DND-41 (cell line): ENCODE measurements at regions not wholly inside any gene's neighbourhood (a gene's known extent, or its start where the extent isn't known, plus 50 kb on each side); places are given as distances from the start of the nearest gene placed in this dataset.

ENCODE experiments used
- ATAC-seq: fragments of 200-7000 bp; cut with Tn5 transposase; 3 replicates; pipeline ENCODE4 v1.9.1; 2021; ENCODE audit warnings: low read depth; ENCODE audit not compliant: insufficient read depth
- DNase-seq: peaks from one replicate; pipeline ENCODE4 v3.0.0-alpha.2; 2020
- H2AFZ ChIP-seq: 2 replicates; pipeline ENCODE4 v1.6.0; 2012; ENCODE audit warnings: low read depth, low read length
- H3K27ac ChIP-seq: 2 replicates; pipeline ENCODE4 v1.5.1; 2012; ENCODE audit warnings: low read length, inconsistent platforms
- H3K27me3 ChIP-seq: fragments of 200-600 bp; sonication (generic); 2 replicates; pipeline ENCODE4 v1.6.0; 2012; ENCODE audit warnings: low read length, mild to moderate bottlenecking, inconsistent platforms; ENCODE audit not compliant: insufficient read depth, poor library complexity
- H3K36me3 ChIP-seq: 2 replicates; pipeline ENCODE4 v1.5.1; 2012; ENCODE audit warnings: low read length, inconsistent platforms; ENCODE audit not compliant: insufficient read depth
- H3K4me1 ChIP-seq: 2 replicates; pipeline ENCODE4 v1.5.1; 2012; ENCODE audit warnings: mild to moderate bottlenecking, low read length; ENCODE audit not compliant: insufficient read depth
- H3K4me2 ChIP-seq: 2 replicates; pipeline ENCODE4 v1.6.0; 2012; ENCODE audit warnings: mild to moderate bottlenecking, moderate library complexity, low read length, inconsistent platforms; ENCODE audit not compliant: insufficient read depth
- H3K4me3 ChIP-seq, 2 experiments: fragments of 200-600 bp in 1 of 2; shearing (Covaris generic) in 1 of 2; 2 replicates each; pipeline ENCODE4 v1.5.1; 2012 to 2016; ENCODE audit warnings: inconsistent platforms in 2 of 2, low read length in 2 of 2, mild to moderate bottlenecking in 2 of 2, low read depth in 1 of 2, moderate library complexity in 1 of 2
- H3K79me2 ChIP-seq: 2 replicates; pipeline ENCODE4 v1.6.0; 2012; ENCODE audit warnings: low read length, inconsistent platforms; ENCODE audit not compliant: insufficient read depth
- H3K9ac ChIP-seq: 2 replicates; pipeline ENCODE4 v1.6.0; 2012; ENCODE audit warnings: low read depth, mild to moderate bottlenecking, inconsistent platforms, low read length, moderate library complexity
- H3K9me3 ChIP-seq: 2 replicates; pipeline ENCODE4 v1.5.1; 2012; ENCODE audit warnings: low read length, moderate library complexity, mild to moderate bottlenecking, inconsistent platforms; ENCODE audit not compliant: insufficient read depth, severe bottlenecking
- H4K20me1 ChIP-seq: 2 replicates; pipeline ENCODE4 v1.6.0; 2012; ENCODE audit warnings: low read length; ENCODE audit not compliant: insufficient read depth
- EZH2 ChIP-seq: IDR thresholded peaks from 3 replicates; pipeline ENCODE4 v1.6.1; 2012; ENCODE audit warnings: borderline replicate concordance, low read depth, mild to moderate bottlenecking, moderate library complexity, low read length, inconsistent platforms; ENCODE audit not compliant: severe bottlenecking
- TF ChIP-seq, protein P1 (sequence below): IDR thresholded peaks from 2 replicates; pipeline ENCODE4 v1.5.1; 2012; ENCODE audit warnings: borderline replicate concordance, low read length, moderate library complexity, mild to moderate bottlenecking; ENCODE audit not compliant: poor library complexity, severe bottlenecking; ENCODE audit errors: extremely low read depth

DNA sequence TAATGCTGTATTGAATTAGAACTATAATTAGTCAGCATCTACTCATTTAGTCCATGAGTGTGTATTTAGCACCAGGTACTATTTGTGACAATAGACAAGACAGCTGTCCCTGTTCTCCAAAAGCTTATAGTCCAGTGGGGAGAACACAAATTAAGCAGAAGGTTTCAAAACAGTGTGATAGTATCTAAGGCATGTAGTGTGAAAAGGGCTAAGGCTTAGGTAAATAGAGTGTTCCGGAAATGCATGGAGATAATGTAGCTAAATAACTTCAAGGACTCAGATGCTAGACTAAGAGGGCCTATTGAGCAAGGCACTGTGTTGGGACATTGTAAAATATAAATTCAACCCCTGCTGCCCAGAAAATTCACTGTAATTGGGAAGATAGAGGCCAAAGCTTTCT, 144.1 kb upstream of the MIR17HG start:
- H3K27ac ChIP-seq, result no peak overlapping the region
- H3K9ac ChIP-seq, result no peak overlapping the region
- H3K9me3 ChIP-seq, result no peaks in the 10 kb centered on the region
- H2AFZ ChIP-seq, result no peak overlapping the region
- H3K4me2 ChIP-seq, result no peak overlapping the region
- DNase-seq, result no peak
- H3K36me3 ChIP-seq, result no peaks in the 10 kb centered on the region
- ATAC-seq, result no peak
- H4K20me1 ChIP-seq, result no peaks in the 10 kb centered on the region
- no peaks in the 10 kb centered on the region for H3K27me3 ChIP-seq
- H3K79me2 ChIP-seq, result no peaks in the 10 kb centered on the region
- no peak overlapping the region for H3K4me3 ChIP-seq
- TF ChIP-seq, protein P1, sequence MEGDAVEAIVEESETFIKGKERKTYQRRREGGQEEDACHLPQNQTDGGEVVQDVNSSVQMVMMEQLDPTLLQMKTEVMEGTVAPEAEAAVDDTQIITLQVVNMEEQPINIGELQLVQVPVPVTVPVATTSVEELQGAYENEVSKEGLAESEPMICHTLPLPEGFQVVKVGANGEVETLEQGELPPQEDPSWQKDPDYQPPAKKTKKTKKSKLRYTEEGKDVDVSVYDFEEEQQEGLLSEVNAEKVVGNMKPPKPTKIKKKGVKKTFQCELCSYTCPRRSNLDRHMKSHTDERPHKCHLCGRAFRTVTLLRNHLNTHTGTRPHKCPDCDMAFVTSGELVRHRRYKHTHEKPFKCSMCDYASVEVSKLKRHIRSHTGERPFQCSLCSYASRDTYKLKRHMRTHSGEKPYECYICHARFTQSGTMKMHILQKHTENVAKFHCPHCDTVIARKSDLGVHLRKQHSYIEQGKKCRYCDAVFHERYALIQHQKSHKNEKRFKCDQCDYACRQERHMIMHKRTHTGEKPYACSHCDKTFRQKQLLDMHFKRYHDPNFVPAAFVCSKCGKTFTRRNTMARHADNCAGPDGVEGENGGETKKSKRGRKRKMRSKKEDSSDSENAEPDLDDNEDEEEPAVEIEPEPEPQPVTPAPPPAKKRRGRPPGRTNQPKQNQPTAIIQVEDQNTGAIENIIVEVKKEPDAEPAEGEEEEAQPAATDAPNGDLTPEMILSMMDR, result no peak
- TF ChIP-seq EZH2, result no peak
- H3K4me1 ChIP-seq, result no peaks in the 10 kb centered on the region

DNA sequence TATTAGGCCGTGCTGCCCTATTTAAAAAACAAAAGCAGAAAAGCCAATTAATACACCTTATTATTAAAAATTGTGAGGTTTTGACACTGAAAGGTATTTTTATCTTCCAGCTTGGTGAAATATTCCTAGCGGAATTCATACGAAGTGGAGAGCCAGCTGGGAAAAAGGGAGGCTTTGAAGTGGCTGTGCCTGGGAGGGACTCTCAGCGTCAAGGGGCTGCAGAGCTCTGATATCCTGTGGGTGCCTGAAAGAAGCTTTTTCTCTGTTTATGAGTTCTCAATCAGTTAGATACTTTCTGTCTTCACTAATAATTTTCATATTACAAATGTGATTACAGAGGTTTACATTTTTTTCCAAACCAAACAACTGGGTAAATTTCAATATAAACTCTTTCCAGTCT, 140.2 kb upstream of the MIR17HG start:
- TF ChIP-seq, protein P1, result no peak
- no peak for TF ChIP-seq EZH2
- Histone ChIP-seq H3K27ac (no peak overlapping the region), H3K36me3 (no peaks in the 10 kb centered on the region), H2AFZ (no peak overlapping the region), H3K9me3 (no peaks in the 10 kb centered on the region), H3K79me2 (no peaks in the 10 kb centered on the region), H3K27me3 (no peaks in the 10 kb centered on the region), H3K4me2 (no peak overlapping the region), H4K20me1 (no peaks in the 10 kb centered on the region), H3K4me3 (no peak overlapping the region), H3K9ac (no peak overlapping the region), H3K4me1 (no peaks in the 10 kb centered on the region)
- ATAC-seq, result no peak
- no peak for DNase-seq

DNA sequence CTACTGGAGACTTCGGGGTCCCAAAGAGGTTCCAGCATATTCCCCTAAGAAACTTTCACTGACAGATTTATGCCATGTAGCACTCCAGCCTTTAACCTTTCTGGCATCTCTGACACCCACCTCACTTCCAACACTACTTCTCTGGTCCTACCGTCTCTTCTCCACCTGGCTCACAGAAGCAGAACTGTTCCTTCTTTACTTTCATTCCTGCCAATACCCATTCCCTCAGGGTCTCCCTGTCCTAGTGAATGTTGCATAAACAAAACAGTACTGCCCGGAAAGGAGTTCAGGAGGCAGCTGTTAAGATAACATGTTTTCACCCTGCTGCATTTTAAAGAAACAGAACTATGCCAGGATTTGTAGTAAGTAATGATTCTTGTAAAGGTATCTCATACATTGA, 136.0 kb upstream of the MIR17HG start:
- Histone ChIP-seq H3K36me3 (no peaks in the 10 kb centered on the region), H3K4me2 (no peak overlapping the region)
- no peak for TF ChIP-seq EZH2

DNA sequence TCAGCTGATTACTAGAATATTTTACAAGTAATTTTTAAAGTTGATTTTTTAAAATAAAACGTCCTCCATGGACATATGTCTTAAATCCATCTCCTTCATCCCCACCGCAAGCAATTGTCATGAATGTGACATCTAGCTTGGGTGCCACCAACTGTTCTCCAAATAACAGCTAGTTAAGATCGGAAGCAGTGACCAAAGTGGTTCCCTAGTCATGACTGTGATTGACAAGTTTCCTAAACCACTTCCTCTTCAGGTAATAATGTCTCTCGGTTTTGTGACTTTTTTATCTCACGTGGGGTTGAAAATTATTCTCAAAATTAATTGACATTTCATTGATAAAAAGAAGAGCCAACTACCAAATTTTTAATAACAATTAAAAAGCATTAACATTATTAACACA, 135.3 kb upstream of the MIR17HG start:
- Histone ChIP-seq H3K4me3 (no peak overlapping the region), H4K20me1 (no peaks in the 10 kb centered on the region), H3K9me3 (no peaks in the 10 kb centered on the region), H3K4me2 (no peak overlapping the region), H3K79me2 (no peaks in the 10 kb centered on the region), H3K27ac (no peak overlapping the region), H3K9ac (no peak overlapping the region), H3K27me3 (no peaks in the 10 kb centered on the region), H2AFZ (no peak overlapping the region), H3K4me1 (no peaks in the 10 kb centered on the region), H3K36me3 (no peaks in the 10 kb centered on the region)
- ATAC-seq (no peak), DNase-seq (no peak)
- TF ChIP-seq, protein P1, result no peak
- no peak for TF ChIP-seq EZH2

More for the DNA sequence above, 136.0 kb upstream of the MIR17HG start:
- Histone ChIP-seq H3K27ac (no peak overlapping the region), H3K27me3 (no peaks in the 10 kb centered on the region), H2AFZ (no peak overlapping the region), H3K79me2 (no peaks in the 10 kb centered on the region), H3K4me1 (no peaks in the 10 kb centered on the region), H4K20me1 (no peaks in the 10 kb centered on the region), H3K4me3 (no peak overlapping the region), H3K9ac (no peak overlapping the region), H3K9me3 (no peaks in the 10 kb centered on the region)
- DNase-seq (no peak), ATAC-seq (no peak)
